GM10248 (cell line): ENCODE measurements at regions not wholly inside any gene's neighbourhood (a gene's known extent, or its start where the extent isn't known, plus 50 kb on each side); places are given as distances from the start of the nearest gene placed in this dataset.

ENCODE experiments used
- CTCF ChIA-PET: fragments of 300-600 bp; sonication (Branson Sonifier 250); formaldehyde crosslinking; extraction: SDS; loops from one replicate; lab custom pipeline; 2021; ENCODE audit warnings: antibody characterized with exemption; lab: Yijun Ruan, JAX
- POLR2A ChIA-PET: fragments of 350-650 bp; sonication (Branson Sonifier 250); formaldehyde crosslinking; extraction: SDS; loops from one replicate; lab custom pipeline; 2020; ENCODE audit warnings: antibody characterized with exemption; lab: Yijun Ruan, JAX
- DNase-seq: peaks from one replicate; pipeline ENCODE4 v3.0.0; 2012; ENCODE audit errors: extremely low spot score
- TF ChIP-seq, protein P1 (sequence below): IDR thresholded peaks from 2 replicates; pipeline ENCODE4 v1.5.1; 2012; ENCODE audit warnings: mild to moderate bottlenecking, low read depth; ENCODE audit errors: extremely low read depth, missing control alignments, control extremely low read depth

DNA sequence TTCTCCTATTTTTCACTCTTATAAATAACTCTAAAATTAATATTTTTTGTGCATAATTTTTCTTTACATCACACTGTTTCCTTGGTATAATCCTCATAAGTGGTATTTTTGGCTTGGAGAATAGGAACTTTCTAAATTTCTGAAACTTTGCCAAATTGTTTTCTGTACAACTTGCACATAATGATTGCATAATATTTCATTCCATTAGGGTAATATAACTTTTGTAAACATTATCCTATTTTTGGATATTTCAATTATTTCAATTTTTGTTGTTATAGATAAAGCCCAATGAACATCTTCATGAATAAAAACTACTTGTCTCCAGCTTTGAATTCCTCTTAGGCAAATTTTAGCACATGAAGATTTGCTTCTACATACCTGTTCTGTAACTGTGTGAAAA, 135.9 kb downstream of the ELAPOR2 start:
- TF ChIP-seq, protein P1, sequence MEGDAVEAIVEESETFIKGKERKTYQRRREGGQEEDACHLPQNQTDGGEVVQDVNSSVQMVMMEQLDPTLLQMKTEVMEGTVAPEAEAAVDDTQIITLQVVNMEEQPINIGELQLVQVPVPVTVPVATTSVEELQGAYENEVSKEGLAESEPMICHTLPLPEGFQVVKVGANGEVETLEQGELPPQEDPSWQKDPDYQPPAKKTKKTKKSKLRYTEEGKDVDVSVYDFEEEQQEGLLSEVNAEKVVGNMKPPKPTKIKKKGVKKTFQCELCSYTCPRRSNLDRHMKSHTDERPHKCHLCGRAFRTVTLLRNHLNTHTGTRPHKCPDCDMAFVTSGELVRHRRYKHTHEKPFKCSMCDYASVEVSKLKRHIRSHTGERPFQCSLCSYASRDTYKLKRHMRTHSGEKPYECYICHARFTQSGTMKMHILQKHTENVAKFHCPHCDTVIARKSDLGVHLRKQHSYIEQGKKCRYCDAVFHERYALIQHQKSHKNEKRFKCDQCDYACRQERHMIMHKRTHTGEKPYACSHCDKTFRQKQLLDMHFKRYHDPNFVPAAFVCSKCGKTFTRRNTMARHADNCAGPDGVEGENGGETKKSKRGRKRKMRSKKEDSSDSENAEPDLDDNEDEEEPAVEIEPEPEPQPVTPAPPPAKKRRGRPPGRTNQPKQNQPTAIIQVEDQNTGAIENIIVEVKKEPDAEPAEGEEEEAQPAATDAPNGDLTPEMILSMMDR, result no peak
- DNase-seq, result no peak
- ChIA-PET POLR2A (no interaction called here), CTCF (interaction anchor here (1.0 to 7.2 kb wide), 4 partner anchors 11 to 313 kb away, joined by 3 to 129 read pairs (median 6); partner anchors contain the start of gene DMTF1)

DNA sequence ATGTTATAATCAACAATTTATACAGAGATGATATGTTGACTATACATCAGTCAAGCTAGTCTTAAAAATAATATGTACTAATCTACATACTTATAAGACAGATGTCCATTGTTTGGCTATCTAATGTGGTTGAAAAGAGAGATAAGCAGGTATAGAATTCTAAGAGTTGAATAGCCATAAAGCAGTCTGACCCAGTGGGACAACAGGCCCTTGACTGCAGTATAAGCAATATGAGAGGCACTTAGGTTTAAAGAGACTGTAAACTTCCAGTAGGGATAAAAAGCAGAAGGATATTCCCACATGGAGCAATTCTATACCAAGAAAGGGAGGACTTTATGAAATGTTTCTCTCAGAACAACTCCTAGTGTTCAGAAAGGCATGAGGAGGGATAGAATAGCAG, 139.3 kb downstream of the ELAPOR2 start:
- CTCF ChIA-PET, result no interaction called here

DNA sequence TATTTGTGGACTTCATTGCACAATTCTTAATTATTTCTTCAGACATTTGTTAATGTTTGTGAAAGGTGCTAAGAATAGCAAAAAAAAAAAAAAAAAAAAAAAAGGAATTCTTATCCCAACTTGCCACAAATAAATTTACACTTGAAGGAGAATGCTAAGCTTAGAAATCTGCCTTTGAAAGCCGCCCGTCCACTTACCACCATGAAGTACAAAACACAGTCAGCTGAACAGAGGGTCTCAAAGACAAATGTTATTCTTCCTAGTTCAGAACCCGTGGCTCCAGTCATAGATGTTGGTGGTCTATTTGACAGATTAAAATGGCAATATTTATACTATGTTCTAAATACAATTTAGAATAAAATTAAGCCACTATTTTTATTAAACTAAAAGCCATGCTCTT, 141.2 kb downstream of the ELAPOR2 start:
- CTCF ChIA-PET, result interaction anchor here (0.7 to 4.6 kb wide), 6 partner anchors 8 to 320 kb away, joined by 3 to 36 read pairs (median 12); partner anchors contain the start of gene DMTF1
- TF ChIP-seq, protein P1, result no peak
- no peak for DNase-seq
- POLR2A ChIA-PET, result no interaction called here

More for the DNA sequence above, 139.3 kb downstream of the ELAPOR2 start:
- POLR2A ChIA-PET, result no interaction called here
- no peak for DNase-seq
- TF ChIP-seq, protein P1, result no peak

DNA sequence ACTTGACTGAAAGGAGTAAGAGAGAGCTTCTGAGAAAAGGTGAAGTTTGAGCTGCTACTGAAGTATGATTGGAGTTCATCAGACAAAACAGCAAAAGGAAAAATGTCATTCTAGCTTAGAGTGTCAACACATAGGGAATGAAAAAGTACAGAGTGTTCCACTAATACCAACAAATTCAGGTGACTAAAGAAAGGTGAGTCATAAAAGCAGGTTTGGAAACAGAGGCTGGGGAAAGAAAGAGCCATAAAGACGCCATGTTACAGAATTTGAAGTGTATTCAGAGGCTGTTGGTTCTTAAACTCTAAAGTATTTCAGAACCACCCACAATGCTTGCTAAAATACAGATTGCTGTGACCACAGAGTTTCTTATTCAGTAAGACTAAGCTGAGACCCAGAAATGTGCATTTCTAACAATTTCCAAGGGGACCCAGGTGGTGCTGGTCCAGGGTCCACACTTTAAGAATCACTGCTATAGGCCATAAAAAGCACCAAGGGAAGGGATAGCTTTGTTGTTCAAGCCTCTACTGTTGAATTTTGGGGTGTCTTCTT, 143.1 kb downstream of the ELAPOR2 start:
- TF ChIP-seq, protein P1, result no peak
- POLR2A ChIA-PET, result interaction anchor here (0.6 to 0.8 kb wide), 2 partner anchors 236 to 294 kb away, joined by 3 read pairs; partner anchors contain the start of gene DMTF1
- DNase-seq, result no peak
- CTCF ChIA-PET, result interaction anchor here (0.9 to 4.6 kb wide), 13 partner anchors 8 to 518 kb away, joined by 3 to 36 read pairs (median 4); partner anchors contain the start of genes ELAPOR2 and TMEM243

DNA sequence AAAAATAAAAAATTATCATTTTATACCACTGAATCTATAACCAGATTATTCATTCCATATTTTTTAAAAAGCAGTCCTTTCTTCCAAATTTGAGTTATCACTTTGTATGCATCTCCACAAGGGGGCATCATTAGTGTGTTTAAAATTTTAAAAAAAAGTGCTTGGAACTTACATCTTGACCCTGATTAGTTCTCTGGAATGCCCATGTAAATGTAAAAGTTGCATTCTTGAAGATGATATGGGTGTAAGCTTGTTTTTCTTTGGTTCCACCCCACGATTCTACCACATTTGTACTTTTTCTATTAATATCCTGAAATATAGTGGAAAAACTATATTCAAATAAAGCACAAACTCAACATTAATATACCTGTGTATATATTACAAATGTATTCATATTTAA, 144.9 kb downstream of the ELAPOR2 start:
- TF ChIP-seq, protein P1, result peak; percentile 38
- POLR2A ChIA-PET, result no interaction called here
- CTCF ChIA-PET, result interaction anchor here (1.0 to 4.6 kb wide), 2 partner anchors 9 to 233 kb away, joined by 4 to 36 read pairs; no protein-coding TSS in a partner anchor
- no peak for DNase-seq
